ENCODE measurements at regions not wholly inside any gene's neighbourhood (a gene's known extent, or its start where the extent isn't known, plus 50 kb on each side); places are given as distances from the start of the nearest gene placed in this dataset.

GRCh38 chr11:69546735-69547370 is 65.4 kb downstream of the LINC01488 start:
- TF ChIP-seq EZH2 (IDR thresholded peaks at IDR 0.05; ENCODE audit: borderline replicate concordance), result no peak
- TF ChIP-seq, protein P1, sequence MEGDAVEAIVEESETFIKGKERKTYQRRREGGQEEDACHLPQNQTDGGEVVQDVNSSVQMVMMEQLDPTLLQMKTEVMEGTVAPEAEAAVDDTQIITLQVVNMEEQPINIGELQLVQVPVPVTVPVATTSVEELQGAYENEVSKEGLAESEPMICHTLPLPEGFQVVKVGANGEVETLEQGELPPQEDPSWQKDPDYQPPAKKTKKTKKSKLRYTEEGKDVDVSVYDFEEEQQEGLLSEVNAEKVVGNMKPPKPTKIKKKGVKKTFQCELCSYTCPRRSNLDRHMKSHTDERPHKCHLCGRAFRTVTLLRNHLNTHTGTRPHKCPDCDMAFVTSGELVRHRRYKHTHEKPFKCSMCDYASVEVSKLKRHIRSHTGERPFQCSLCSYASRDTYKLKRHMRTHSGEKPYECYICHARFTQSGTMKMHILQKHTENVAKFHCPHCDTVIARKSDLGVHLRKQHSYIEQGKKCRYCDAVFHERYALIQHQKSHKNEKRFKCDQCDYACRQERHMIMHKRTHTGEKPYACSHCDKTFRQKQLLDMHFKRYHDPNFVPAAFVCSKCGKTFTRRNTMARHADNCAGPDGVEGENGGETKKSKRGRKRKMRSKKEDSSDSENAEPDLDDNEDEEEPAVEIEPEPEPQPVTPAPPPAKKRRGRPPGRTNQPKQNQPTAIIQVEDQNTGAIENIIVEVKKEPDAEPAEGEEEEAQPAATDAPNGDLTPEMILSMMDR (IDR thresholded peaks at IDR 0.05; ENCODE audit: poor library complexity), result no peak

Data from hepatocyte (in vitro differentiated cells).